ENCODE measurements at regions not wholly inside any gene's neighbourhood (a gene's known extent, or its start where the extent isn't known, plus 50 kb on each side); places are given as distances from the start of the nearest gene placed in this dataset.

GRCh38 chr7:21041252-21041651 is 254.6 kb upstream of the SP8 start:
- no peaks in the 10 kb centered on the region for H3K4me1 Mint-ChIP-seq
- H3K9me3 Mint-ChIP-seq = peaks cover 5% of the 10 kb centered on the region
- ATAC-seq = no peak
- no peak overlapping the region for H3K4me3 Mint-ChIP-seq
- no peaks in the 10 kb centered on the region for H3K27me3 Mint-ChIP-seq
- H3K27ac Mint-ChIP-seq = no peak overlapping the region
- no peaks in the 10 kb centered on the region for H3K36me3 Mint-ChIP-seq

DNA sequence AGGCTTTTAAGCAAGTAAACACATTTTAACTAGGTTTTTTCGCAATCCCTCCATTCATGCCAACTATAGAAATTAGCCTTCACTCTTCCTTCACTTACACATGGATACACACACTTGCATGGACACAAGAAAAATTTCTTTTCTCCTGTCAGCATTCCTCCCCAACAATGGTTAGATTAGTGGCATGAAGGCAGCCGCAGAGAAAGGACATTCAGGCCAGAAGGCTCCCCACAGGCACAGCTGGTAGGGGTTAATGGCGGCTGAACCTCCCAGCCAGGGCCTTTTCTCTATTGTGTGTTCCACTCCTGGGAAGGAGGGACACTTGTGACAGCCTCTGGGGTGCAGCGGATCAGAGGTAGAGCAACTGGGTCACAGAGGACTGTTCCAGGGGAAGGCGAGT is 255.0 kb upstream of the SP8 start:
- H3K27me3 Mint-ChIP-seq = no peaks in the 10 kb centered on the region
- no peaks in the 10 kb centered on the region for H3K4me1 Mint-ChIP-seq
- H3K36me3 Mint-ChIP-seq = no peaks in the 10 kb centered on the region
- no peak for ATAC-seq
- H3K9me3 Mint-ChIP-seq = peaks cover 5% of the 10 kb centered on the region
- no peak overlapping the region for H3K4me3 Mint-ChIP-seq
- no peak overlapping the region for H3K27ac Mint-ChIP-seq

DNA sequence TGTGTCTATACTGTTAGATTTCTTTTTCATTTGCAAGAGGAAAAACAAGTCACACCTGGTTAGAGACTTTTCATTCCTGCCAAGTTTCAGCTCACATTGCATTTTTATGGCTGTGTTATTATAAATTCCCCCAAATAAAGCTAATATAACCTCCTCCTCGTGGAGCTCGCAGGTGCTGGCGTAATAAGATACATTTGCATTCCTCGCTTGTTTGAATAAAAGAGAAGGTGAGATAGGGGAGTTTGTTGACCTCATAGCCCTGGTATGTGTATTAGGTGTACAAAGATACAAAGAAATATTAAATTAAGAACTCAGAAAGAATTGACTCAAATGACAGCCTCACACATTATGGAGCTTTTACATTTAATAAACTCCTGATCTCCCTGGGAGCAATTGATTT is 257.7 kb upstream of the SP8 start:
- no peaks in the 10 kb centered on the region for H3K9me3 Mint-ChIP-seq

GRCh38 chr7:21044913-21045568 is 258.4 kb upstream of the SP8 start:
- no peaks in the 10 kb centered on the region for H3K4me1 Mint-ChIP-seq
- H3K27me3 Mint-ChIP-seq = no peaks in the 10 kb centered on the region
- ATAC-seq = no peak
- H3K9me3 Mint-ChIP-seq = no peaks in the 10 kb centered on the region
- H3K36me3 Mint-ChIP-seq = no peaks in the 10 kb centered on the region
- H3K27ac Mint-ChIP-seq = no peak overlapping the region
- no peak overlapping the region for H3K4me3 Mint-ChIP-seq

More for the DNA sequence above, 257.7 kb upstream of the SP8 start:
- Mint-ChIP-seq H3K36me3 (no peaks in the 10 kb centered on the region), H3K4me3 (no peak overlapping the region), H3K4me1 (no peaks in the 10 kb centered on the region), H3K27me3 (no peaks in the 10 kb centered on the region), H3K27ac (no peak overlapping the region)
- no peak for ATAC-seq

DNA sequence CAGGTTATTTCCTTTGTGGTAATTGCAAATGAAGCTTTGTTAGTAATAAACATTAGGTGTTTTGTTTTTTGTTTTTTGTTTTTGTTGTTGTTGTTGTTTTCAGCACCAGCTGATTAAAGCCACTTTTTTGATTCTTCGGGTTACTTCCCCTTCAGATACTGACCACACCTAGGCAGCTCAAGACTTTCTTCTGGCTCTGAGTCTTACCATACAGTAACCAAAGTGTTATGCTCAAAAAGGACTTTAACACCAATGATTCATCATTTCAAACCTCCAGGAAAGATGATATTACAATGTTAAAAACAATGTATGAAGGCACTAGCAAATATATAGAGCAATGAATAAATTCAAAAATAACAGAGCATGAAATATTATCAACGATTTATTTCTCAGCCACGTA is 265.2 kb upstream of the SP8 start:
- Mint-ChIP-seq H3K27me3 (no peaks in the 10 kb centered on the region), H3K36me3 (no peaks in the 10 kb centered on the region), H3K9me3 (no peaks in the 10 kb centered on the region), H3K4me1 (no peaks in the 10 kb centered on the region), H3K27ac (no peak overlapping the region), H3K4me3 (no peak overlapping the region)
- no peak for ATAC-seq

GRCh38 chr7:21054427-21055112 is 267.9 kb upstream of the SP8 start:
- Mint-ChIP-seq H3K27ac (no peak overlapping the region), H3K9me3 (peaks cover 3% of the 10 kb centered on the region), H3K4me1 (no peaks in the 10 kb centered on the region), H3K27me3 (no peaks in the 10 kb centered on the region), H3K4me3 (no peak overlapping the region), H3K36me3 (no peaks in the 10 kb centered on the region)
- no peak for ATAC-seq

DNA sequence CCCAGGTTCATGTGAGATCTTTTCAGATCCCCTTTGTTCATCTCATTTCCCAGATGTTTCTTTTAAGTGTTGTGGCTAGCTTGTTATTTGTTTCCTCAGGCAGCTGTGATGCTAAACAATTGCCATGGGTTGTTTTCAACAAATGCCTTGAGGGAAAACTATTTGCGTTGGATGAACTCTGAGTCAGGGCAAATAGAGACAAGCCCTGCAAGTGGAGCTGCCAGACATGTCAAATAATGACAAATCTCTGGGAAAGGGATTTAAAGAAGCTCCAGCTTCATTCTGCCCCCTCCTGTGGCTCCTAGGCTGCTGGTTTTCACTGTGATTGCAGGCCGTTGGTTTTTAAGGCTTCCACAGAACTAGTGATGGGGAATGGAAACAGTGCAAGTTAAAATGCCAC is 272.4 kb upstream of the SP8 start:
- Mint-ChIP-seq H3K27ac (no peak overlapping the region), H3K4me3 (no peak overlapping the region), H3K27me3 (no peaks in the 10 kb centered on the region), H3K4me1 (no peaks in the 10 kb centered on the region), H3K9me3 (peaks cover 6% of the 10 kb centered on the region), H3K36me3 (no peaks in the 10 kb centered on the region)
- ATAC-seq = no peak

DNA sequence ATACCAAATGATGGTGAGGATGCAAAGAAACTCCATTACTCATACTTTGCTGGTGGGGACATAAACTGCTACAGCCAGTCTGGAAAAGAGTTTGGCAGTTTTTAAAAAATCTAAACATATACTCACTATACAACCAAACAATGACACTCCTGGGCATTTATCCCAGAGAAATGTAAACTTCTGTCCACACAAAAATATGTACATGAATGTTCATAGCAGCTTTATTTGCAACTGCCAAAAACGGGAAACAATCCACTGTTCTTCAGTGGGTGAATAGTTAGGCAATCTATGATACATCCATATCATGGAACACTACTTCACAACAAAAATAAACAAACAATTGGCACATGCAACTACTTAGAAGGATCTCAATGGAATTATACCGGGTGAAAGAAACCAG is 276.4 kb upstream of the SP8 start:
- no peaks in the 10 kb centered on the region for H3K4me1 Mint-ChIP-seq
- no peak overlapping the region for H3K4me3 Mint-ChIP-seq
- ATAC-seq = no peak
- no peak overlapping the region for H3K27ac Mint-ChIP-seq
- peaks cover 6% of the 10 kb centered on the region for H3K9me3 Mint-ChIP-seq
- H3K36me3 Mint-ChIP-seq = no peaks in the 10 kb centered on the region
- H3K27me3 Mint-ChIP-seq = no peaks in the 10 kb centered on the region

DNA sequence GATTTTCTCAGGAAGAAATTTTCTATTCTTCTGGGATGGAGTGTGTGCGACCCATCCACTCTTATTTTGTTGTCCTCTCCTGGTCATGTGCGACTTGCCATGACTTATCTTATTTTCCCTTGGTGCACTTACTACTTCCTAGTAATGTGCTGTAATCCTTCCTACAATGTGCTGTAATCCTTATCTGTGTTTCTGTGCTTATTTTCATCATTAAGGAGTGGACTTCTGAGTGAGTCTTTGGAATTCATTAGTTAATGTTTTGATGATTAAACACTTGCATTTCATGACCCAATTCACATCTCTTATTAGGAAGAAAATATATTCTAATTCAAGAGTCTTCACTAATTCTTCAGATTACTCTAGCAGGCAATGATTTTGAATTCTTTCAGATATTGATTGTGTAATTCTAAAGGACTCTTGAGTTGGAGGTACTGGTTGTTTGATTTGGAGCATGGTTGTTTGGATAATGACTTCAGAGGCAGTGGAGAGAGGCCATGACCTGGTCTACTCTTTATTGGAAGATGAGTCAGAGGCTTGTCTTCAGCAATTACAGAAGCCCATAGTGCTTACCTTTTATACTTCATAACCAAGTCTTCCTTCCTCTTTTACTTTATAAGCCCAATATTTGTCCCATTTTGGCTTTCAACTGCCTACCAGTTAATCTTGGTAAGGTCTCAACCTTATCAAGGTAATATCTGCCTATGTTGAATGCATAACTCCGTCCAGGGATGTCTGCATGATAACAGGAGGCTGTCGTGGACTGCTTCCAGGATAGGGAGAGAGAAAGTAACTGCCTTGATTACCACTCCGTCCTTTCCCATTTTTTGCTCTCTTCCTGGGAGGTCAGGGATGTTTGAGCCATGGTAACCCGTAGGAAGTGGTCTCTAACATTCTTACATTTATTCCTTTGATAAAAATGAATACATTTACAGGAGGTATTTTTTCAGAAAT is 278.3 kb upstream of the SP8 start:
- H3K27me3 Mint-ChIP-seq = no peaks in the 10 kb centered on the region
- H3K9me3 Mint-ChIP-seq = peaks cover 3% of the 10 kb centered on the region
- no peak overlapping the region for H3K27ac Mint-ChIP-seq
- ATAC-seq = no peak
- no peaks in the 10 kb centered on the region for H3K36me3 Mint-ChIP-seq
- H3K4me1 Mint-ChIP-seq = no peaks in the 10 kb centered on the region
- H3K4me3 Mint-ChIP-seq = no peak overlapping the region

DNA sequence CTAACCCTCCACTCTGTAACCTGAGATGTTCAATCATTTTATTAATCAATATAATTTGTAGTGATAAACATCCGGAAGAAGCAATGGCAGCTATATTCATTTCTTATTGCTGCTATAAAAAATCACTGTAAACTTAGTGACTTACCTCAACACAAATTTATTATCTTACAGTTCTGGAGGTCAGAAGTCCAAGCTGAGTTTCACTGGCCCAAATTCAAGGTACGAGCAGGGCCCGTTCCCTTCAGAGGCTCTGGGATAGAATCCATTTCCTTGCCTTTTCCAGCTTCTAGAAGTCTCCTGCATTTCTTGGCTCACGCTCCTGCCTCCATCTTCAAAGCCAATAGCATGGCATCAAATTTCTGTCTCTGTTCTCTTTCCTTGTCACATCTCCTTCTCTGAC is 279.5 kb upstream of the SP8 start:
- H3K4me3 Mint-ChIP-seq = no peak overlapping the region
- H3K4me1 Mint-ChIP-seq = no peaks in the 10 kb centered on the region
- H3K36me3 Mint-ChIP-seq = no peaks in the 10 kb centered on the region
- H3K27ac Mint-ChIP-seq = no peak overlapping the region
- no peak for ATAC-seq
- peaks cover 3% of the 10 kb centered on the region for H3K9me3 Mint-ChIP-seq
- no peaks in the 10 kb centered on the region for H3K27me3 Mint-ChIP-seq

DNA sequence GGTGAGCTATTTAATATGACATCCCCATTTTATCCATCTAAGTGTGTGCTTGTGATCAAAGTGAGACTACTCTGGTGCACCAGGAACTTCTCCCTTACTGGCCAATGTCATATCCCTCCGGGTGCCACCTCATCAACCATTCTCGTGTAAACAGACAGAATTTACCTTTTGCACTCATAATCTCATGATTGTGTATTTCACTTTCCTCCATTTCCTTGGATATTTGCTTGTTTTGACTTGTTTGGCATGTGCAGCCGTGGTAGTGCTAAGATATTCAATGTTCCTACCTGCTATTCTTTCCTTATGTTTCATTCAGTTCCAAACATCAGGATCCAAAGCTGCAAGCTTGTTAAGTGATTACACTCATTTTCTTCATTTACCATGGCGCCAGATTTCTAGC is 280.5 kb upstream of the SP8 start:
- ATAC-seq = no peak
- Mint-ChIP-seq H3K4me1 (no peaks in the 10 kb centered on the region), H3K27ac (no peak overlapping the region), H3K27me3 (no peaks in the 10 kb centered on the region), H3K9me3 (peaks cover 3% of the 10 kb centered on the region), H3K36me3 (no peaks in the 10 kb centered on the region), H3K4me3 (no peak overlapping the region)

DNA sequence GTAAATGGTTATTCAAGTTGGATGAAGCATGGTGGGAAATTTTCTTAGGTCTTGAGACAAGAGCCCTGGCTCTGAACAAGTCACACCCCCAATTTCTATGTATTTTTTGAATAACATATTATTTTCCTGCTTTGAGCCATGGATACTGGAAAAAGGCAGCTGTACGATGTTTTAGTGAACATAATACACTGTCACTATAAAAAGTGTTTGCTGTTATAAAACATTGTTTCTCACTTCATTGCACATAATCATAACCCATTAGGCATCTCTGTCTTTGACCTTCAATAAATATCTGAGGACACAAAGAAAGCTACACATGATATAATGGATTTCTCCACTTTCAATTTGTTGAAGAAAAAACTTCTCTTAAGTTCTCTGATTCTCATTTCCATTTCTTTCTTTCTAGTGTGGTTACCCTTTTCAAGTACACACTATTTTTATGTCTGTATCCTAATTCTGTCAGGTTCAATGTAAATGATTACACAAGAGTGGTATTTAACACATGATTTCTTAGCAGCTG is 283.9 kb upstream of the SP8 start:
- Mint-ChIP-seq H3K27me3 (no peaks in the 10 kb centered on the region), H3K36me3 (no peaks in the 10 kb centered on the region), H3K4me3 (no peak overlapping the region), H3K27ac (no peak overlapping the region), H3K4me1 (no peaks in the 10 kb centered on the region), H3K9me3 (no peaks in the 10 kb centered on the region)
- ATAC-seq = no peak

DNA sequence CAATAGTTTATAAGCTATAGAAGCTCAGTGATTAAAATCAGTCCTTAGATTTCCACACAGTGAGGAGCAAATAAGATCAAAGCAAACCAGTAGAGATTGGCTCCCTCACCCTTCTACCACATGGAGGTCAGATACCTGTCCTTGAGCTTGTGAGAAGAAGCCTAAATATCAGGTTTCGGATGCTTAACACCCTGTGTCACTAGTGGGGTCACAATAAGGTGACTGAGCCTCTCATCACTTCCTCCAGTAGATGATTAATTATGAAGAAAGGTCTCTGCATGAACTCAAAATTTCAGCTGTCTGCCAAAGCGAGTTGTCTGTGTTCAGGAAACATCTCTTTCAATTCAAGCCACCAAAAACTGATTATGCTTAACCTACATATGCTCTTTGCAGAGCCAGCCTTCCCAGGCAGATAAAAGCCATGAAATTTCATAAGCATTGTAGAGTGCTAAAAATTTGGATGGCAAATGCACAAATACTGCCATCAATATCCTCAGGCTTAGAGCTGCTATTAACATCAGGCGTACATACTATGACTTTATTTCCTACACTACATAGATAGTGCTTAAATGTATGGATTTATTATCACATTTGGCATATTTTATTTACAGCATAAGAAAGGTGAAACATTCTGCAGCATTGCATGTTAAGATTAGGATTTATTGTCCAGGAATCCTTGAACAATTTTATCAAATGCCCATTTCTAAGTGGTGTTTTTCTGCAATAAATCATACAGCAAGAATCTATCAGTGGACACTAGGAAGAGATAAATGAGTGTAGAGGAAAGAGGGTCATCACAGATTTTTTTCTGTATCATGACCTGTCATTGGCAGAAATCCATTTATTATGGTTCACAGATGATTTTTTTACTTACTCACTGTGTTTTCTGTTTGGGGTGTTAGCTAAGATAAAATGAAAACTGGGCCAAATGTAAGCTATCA is 285.1 kb upstream of the SP8 start:
- no peaks in the 10 kb centered on the region for H3K9me3 Mint-ChIP-seq
- H3K36me3 Mint-ChIP-seq = no peaks in the 10 kb centered on the region
- no peaks in the 10 kb centered on the region for H3K27me3 Mint-ChIP-seq
- H3K27ac Mint-ChIP-seq = no peak overlapping the region
- H3K4me1 Mint-ChIP-seq = no peaks in the 10 kb centered on the region
- no peak overlapping the region for H3K4me3 Mint-ChIP-seq
- peak; percentile 34 for ATAC-seq

DNA sequence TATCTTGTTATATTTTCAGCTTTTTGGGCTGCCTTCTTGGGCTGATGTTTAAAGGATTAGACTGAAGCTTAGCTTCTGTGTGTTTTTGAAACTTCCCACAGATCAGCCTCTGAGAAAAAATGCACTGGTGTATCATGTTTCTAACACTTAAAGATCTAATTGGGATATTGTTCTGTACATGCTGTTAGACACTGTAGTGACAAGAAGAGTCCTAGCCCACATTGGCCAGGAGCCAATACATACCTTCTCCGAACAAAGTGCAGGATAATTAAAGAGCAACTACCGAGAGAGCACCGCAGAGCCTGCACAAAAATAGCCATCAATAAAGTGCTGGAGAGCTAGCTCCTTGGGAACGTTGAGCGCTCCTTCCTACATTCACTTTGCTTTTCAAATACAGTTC is 289.4 kb upstream of the SP8 start:
- no peaks in the 10 kb centered on the region for H3K36me3 Mint-ChIP-seq
- no peaks in the 10 kb centered on the region for H3K27me3 Mint-ChIP-seq
- no peak for ATAC-seq
- H3K27ac Mint-ChIP-seq = no peak overlapping the region
- H3K4me3 Mint-ChIP-seq = no peak overlapping the region
- no peaks in the 10 kb centered on the region for H3K4me1 Mint-ChIP-seq
- H3K9me3 Mint-ChIP-seq = no peaks in the 10 kb centered on the region

DNA sequence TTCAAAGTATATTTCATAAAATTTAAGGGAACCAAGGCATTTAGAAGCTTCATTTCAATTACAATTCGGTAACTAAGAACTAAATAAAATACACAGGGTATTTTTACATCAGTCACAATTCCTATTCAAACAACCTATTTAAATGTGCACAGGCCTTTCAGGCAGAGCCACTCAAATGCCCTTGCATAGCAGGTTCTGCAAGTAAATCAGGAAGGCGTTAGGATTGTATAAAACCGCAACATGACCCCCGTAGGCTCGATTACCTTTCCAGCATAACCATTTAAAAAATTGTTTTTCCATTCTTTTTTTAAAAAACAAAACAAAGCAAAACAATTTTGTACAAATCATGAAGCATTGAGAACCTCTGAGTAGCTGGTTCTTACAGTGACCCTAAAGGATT is 289.9 kb upstream of the SP8 start:
- no peaks in the 10 kb centered on the region for H3K4me1 Mint-ChIP-seq
- H3K36me3 Mint-ChIP-seq = no peaks in the 10 kb centered on the region
- no peaks in the 10 kb centered on the region for H3K27me3 Mint-ChIP-seq
- ATAC-seq = no peak
- H3K4me3 Mint-ChIP-seq = no peak overlapping the region
- no peaks in the 10 kb centered on the region for H3K9me3 Mint-ChIP-seq
- H3K27ac Mint-ChIP-seq = no peak overlapping the region
